Adipocyte (in vitro differentiated cells): ENCODE measurements at regions not wholly inside any gene's neighbourhood (a gene's known extent, or its start where the extent isn't known, plus 50 kb on each side); places are given as distances from the start of the nearest gene placed in this dataset.

Source experiments
- DNase-seq: peaks from one replicate; pipeline ENCODE4 v3.0.0-alpha.2; 2015; ENCODE audit warnings: low read depth
- H3K27me3 ChIP-seq: replicated peaks from 2 replicates; pipeline ENCODE4 v1.7.0; 2013; ENCODE audit warnings: mild to moderate bottlenecking, low read length, moderate library complexity; ENCODE audit not compliant: control insufficient read depth, insufficient read depth
- H3K36me3 ChIP-seq: 2 replicates; pipeline ENCODE4 v1.7.0; 2013; ENCODE audit warnings: low read length, mild to moderate bottlenecking, moderate library complexity; ENCODE audit not compliant: control insufficient read depth, insufficient read depth, severe bottlenecking
- H3K4me1 ChIP-seq: 2 replicates; pipeline ENCODE4 v1.7.0; 2013; ENCODE audit warnings: mild to moderate bottlenecking, low read length, moderate library complexity; ENCODE audit not compliant: control insufficient read depth, insufficient read depth
- H3K4me3 ChIP-seq: 2 replicates; pipeline ENCODE4 v1.7.0; 2013; ENCODE audit warnings: mild to moderate bottlenecking, low read length, moderate library complexity
- H3K9ac ChIP-seq: 2 replicates; pipeline ENCODE4 v1.7.0; 2013; ENCODE audit warnings: mild to moderate bottlenecking, low read length, moderate library complexity
- H3K9me3 ChIP-seq: 2 replicates; pipeline ENCODE4 v1.7.0; 2013; ENCODE audit warnings: mild to moderate bottlenecking, low read length, moderate library complexity; ENCODE audit not compliant: control insufficient read depth

DNA sequence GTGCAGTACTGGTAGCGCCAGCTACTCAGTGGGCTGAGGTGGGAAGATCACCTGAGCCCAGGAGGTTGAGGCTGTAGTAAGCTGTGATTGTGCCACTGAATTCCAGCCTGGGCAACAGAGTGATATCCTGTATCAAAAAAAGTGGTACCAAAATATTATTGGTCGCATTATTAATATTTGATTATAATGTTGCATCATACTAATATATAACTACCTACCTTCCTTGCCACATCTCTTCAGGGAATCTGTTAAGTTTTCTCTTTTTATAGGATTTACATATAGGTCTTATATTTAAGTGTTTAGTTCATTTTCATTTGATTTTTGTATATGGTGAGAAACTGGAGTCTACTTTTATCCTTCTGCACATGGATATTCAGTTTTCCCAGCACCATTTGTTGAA lies 66.3 kb upstream of the PHACTR3 start:
- no peaks in the 10 kb centered on the region for H3K36me3 ChIP-seq
- H3K9me3 ChIP-seq, result peaks cover 13% of the 10 kb centered on the region
- no peak overlapping the region for H3K4me3 ChIP-seq
- H3K9ac ChIP-seq, result no peak overlapping the region
- no peaks in the 10 kb centered on the region for H3K27me3 ChIP-seq
- no peak for DNase-seq
- no peaks in the 10 kb centered on the region for H3K4me1 ChIP-seq

DNA sequence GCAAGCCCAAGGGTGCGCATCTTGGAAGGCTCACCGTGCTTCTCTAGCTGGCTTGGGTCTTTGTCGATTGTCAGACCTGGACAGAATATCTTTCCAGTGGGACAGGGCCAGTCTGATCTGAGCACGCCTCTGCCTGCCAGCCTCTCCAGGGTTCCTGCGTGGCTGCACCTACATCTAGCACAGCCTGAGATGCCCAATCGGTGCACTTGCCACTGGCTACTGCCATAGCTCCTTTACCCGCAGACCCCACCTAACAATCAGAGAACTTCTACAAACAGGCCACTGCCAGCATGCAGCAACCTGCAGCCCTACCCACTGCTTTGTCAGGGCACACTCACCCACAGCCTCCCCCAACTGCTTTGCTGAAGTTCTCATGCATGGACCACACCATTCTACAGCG lies 56.7 kb upstream of the PHACTR3 start:
- Histone ChIP-seq H3K4me1 (no peaks in the 10 kb centered on the region), H3K27me3 (peaks cover 3% of the 10 kb centered on the region), H3K9me3 (no peaks in the 10 kb centered on the region), H3K9ac (no peak overlapping the region), H3K4me3 (no peak overlapping the region), H3K36me3 (no peaks in the 10 kb centered on the region)
- DNase-seq, result no peak
